PC-3 (cell line): ENCODE measurements at regions not wholly inside any gene's neighbourhood (a gene's known extent, or its start where the extent isn't known, plus 50 kb on each side); places are given as distances from the start of the nearest gene placed in this dataset.

Experiments
- ATAC-seq: fragments of 200-7000 bp; cut with Tn5 transposase; 2 replicates; pipeline ENCODE4 v1.9.1; 2020; ENCODE audit warnings: mild to moderate bottlenecking, moderate library complexity
- BruUV-seq: library from RNA; stranded (reverse); fragments of 400-500 nt; replicated peaks from 2 replicates; lab custom pipeline; 2021; lab: Mats Ljungman, UMichigan
- CTCF ChIA-PET: fragments of 300-600 bp; sonication (Branson Sonifier 250); formaldehyde crosslinking; loops from one replicate; lab custom pipeline; 2022; ENCODE audit warnings: antibody characterized with exemption; lab: Charles Lee
- POLR2A ChIA-PET: fragments of 300-600 bp; sonication (Branson Sonifier 250); formaldehyde crosslinking; loops from one replicate; lab custom pipeline; 2022; ENCODE audit warnings: antibody characterized with exemption; ENCODE audit not compliant: unreplicated experiment; lab: Charles Lee
- DNase-seq: peaks from one replicate; pipeline ENCODE4 v3.0.0-alpha.2; 2015
- H2AFZ ChIP-seq: fragments of 300-600 bp; sonication (generic); 2 replicates; pipeline ENCODE4 v1.6.0; 2016; ENCODE audit warnings: antibody characterized with exemption, low read length
- H3F3A ChIP-seq: fragments of 300-600 bp; sonication (generic); one replicate; pipeline ENCODE4 v1.6.0; 2017; ENCODE audit warnings: antibody characterized with exemption, low read length, control low read depth, mild to moderate bottlenecking; ENCODE audit not compliant: unreplicated experiment
- H3K27ac ChIP-seq: fragments of 300-600 bp; sonication (generic); 2 replicates; pipeline ENCODE4 v1.5.1; 2016; ENCODE audit warnings: mild to moderate bottlenecking, low read length
- H3K27me3 ChIP-seq: fragments of 300-600 bp; sonication (generic); 2 replicates; pipeline ENCODE4 v1.6.1; 2016; ENCODE audit warnings: low read length, mixed read lengths
- H3K36me3 ChIP-seq: fragments of 300-600 bp; sonication (generic); 2 replicates; pipeline ENCODE4 v1.6.1; 2016; ENCODE audit warnings: low read depth, mixed run types, low read length, mixed read lengths
- H3K4me1 ChIP-seq: fragments of 300-600 bp; sonication (generic); 2 replicates; pipeline ENCODE4 v1.5.1; 2016; ENCODE audit warnings: low read length; ENCODE audit not compliant: insufficient read depth
- H3K4me2 ChIP-seq: fragments of 300-600 bp; sonication (generic); 2 replicates; pipeline ENCODE4 v1.6.0; 2016; ENCODE audit warnings: low read length
- H3K4me3 ChIP-seq: fragments of 300-600 bp; sonication (generic); 2 replicates; pipeline ENCODE4 v1.5.1; 2016; ENCODE audit warnings: mild to moderate bottlenecking, low read length, mixed read lengths
- H3K79me2 ChIP-seq: fragments of 300-600 bp; sonication (generic); 2 replicates; pipeline ENCODE4 v1.6.1; 2017; ENCODE audit warnings: low read length, mixed read lengths
- H3K9ac ChIP-seq: fragments of 300-600 bp; sonication (generic); 2 replicates; pipeline ENCODE4 v1.6.0; 2016; ENCODE audit warnings: mild to moderate bottlenecking, low read length
- H3K9me2 ChIP-seq: fragments of 300-600 bp; sonication (generic); replicated peaks from 2 replicates; pipeline ENCODE4 v1.6.1; 2016; ENCODE audit warnings: mixed run types, low read length, mixed read lengths
- H3K9me3 ChIP-seq: fragments of 300-600 bp; sonication (generic); 2 replicates; pipeline ENCODE4 v1.6.1; 2016; ENCODE audit warnings: low read length, mixed read lengths
- H4K20me1 ChIP-seq: fragments of 300-600 bp; sonication (generic); 2 replicates; pipeline ENCODE4 v1.6.1; 2016; ENCODE audit warnings: low read length, mixed read lengths
- EZH2 ChIP-seq: fragments of 300-600 bp; sonication (generic); IDR thresholded peaks from one replicate; pipeline ENCODE4 v1.6.1; 2017; ENCODE audit warnings: antibody characterized with exemption, mild to moderate bottlenecking, low read length; ENCODE audit not compliant: unreplicated experiment
- EZH2phosphoT487 ChIP-seq: fragments of 300-600 bp; sonication (generic); IDR thresholded peaks from 2 replicates; pipeline ENCODE4 v1.6.1; 2018; ENCODE audit warnings: mild to moderate bottlenecking, antibody characterized with exemption, low read length, borderline replicate concordance
- intact Hi-C: fragments of 100-400 bp; cut with micrococcal nuclease; formaldehyde crosslinking; loops from 2 replicates; pipeline ENCODE4 v1.9.0; 2023
- TF ChIP-seq, protein P1 (sequence below): fragments of 300-600 bp; sonication (generic); conservative IDR thresholded peaks from 2 replicates; pipeline ENCODE4 v1.5.1; 2017; ENCODE audit warnings: antibody characterized with exemption, low read depth, mild to moderate bottlenecking, low read length

DNA sequence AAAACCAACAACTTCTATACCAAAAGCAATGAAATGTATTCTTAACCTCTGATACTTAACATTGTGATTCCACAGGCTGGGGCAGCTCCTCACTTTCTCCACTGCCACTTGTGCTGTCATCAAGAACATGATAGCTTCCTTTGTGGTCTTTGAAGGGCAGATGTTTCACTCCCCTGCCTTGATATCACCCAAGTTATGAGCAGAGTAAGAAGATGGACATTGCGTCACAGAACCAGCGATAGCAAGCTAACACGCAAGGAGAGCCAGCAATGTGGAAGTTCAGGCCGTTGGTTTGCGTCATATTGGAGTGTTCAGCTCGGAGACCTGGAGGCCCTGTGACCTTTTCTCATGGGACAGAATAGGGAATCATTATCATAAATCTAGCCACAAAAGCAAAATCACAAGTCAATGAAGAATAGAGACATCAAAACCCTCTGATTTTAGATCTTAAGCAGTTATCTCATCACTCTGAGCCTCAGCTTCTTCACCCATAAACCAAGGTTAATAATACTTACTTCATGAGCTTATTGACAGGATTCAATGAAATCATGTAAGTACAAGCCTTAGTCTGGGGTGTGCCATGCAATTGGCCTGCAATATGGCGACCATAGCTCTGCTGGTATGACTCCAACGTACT, 183.8 kb upstream of the THBS1 start:
- Histone ChIP-seq H2AFZ (no peak overlapping the region), H3K36me3 (no peaks in the 10 kb centered on the region), H3K4me1 (peaks cover 11% of the 10 kb centered on the region), H3K9me3 (no peaks in the 10 kb centered on the region), H3K79me2 (no peaks in the 10 kb centered on the region), H3F3A (no peaks in the 10 kb centered on the region), H3K4me3 (no peak overlapping the region), H3K9ac (no peak overlapping the region), H3K27ac (no peak overlapping the region), H3K27me3 (no peaks in the 10 kb centered on the region), H4K20me1 (no peaks in the 10 kb centered on the region), H3K9me2 (no peaks in the 10 kb centered on the region), H3K4me2 (no peak overlapping the region)
- BruUV-seq, result no TSS peak
- ATAC-seq (no peak), DNase-seq (no peak)
- CTCF ChIA-PET, result no interaction called here
- POLR2A ChIA-PET, result interaction anchor here (0.6 kb wide), 1 partner anchor 1110 kb away, joined by 3 read pairs; no protein-coding TSS in a partner anchor
- TF ChIP-seq EZH2 (no peak), EZH2phosphoT487 (no peak)
- TF ChIP-seq, protein P1, sequence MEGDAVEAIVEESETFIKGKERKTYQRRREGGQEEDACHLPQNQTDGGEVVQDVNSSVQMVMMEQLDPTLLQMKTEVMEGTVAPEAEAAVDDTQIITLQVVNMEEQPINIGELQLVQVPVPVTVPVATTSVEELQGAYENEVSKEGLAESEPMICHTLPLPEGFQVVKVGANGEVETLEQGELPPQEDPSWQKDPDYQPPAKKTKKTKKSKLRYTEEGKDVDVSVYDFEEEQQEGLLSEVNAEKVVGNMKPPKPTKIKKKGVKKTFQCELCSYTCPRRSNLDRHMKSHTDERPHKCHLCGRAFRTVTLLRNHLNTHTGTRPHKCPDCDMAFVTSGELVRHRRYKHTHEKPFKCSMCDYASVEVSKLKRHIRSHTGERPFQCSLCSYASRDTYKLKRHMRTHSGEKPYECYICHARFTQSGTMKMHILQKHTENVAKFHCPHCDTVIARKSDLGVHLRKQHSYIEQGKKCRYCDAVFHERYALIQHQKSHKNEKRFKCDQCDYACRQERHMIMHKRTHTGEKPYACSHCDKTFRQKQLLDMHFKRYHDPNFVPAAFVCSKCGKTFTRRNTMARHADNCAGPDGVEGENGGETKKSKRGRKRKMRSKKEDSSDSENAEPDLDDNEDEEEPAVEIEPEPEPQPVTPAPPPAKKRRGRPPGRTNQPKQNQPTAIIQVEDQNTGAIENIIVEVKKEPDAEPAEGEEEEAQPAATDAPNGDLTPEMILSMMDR, result no peak
- intact Hi-C loops, result no loop called here

GRCh38 chr15:39397883-39398282, 183.0 kb upstream of the THBS1 start:
- BruUV-seq, result no TSS peak

DNA sequence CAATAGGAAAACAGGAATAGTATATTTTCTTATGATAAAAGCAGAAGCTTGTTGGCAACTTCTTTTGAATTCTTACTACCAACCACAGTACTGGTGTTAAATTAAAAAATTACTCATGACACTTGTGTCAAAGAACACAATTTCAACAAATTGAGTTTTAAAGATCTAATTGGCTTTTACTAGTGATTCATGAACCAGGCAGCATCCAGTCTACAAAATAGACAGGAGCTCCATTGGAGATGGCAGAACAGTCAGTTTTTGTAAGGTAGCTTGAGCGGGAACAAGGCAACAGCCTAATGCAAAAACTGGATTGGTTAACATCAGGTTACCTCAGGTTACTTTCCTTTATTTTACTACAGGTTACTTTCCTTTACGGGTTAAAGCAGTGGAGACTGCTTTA, 181.3 kb upstream of the THBS1 start:
- no peak for ATAC-seq
- BruUV-seq, result no TSS peak
- Histone ChIP-seq H3K4me2 (no peak overlapping the region), H3K9me3 (no peaks in the 10 kb centered on the region), H3K27ac (no peak overlapping the region), H3K4me3 (no peak overlapping the region), H3K27me3 (no peaks in the 10 kb centered on the region), H3K9ac (no peak overlapping the region), H2AFZ (no peak overlapping the region), H3K4me1 (peaks cover 18% of the 10 kb centered on the region), H3K9me2 (no peaks in the 10 kb centered on the region), H3K79me2 (no peaks in the 10 kb centered on the region), H4K20me1 (no peaks in the 10 kb centered on the region), H3F3A (no peaks in the 10 kb centered on the region), H3K36me3 (no peaks in the 10 kb centered on the region)
- no peak for TF ChIP-seq EZH2phosphoT487
- TF ChIP-seq, protein P1, result no peak
- no peak for TF ChIP-seq EZH2
- DNase-seq, result no peak
- intact Hi-C loops, result no loop called here
- ChIA-PET POLR2A (no interaction called here), CTCF (no interaction called here)

More at GRCh38 chr15:39397883-39398282, 183.0 kb upstream of the THBS1 start:
- Histone ChIP-seq H3K4me3 (no peak overlapping the region), H3K79me2 (no peaks in the 10 kb centered on the region), H3K9me2 (no peaks in the 10 kb centered on the region), H3K27ac (no peak overlapping the region), H3K9ac (no peak overlapping the region), H3K4me2 (no peak overlapping the region), H4K20me1 (no peaks in the 10 kb centered on the region), H3K27me3 (no peaks in the 10 kb centered on the region), H3K36me3 (no peaks in the 10 kb centered on the region), H3K9me3 (no peaks in the 10 kb centered on the region), H2AFZ (no peak overlapping the region), H3K4me1 (peaks cover 12% of the 10 kb centered on the region), H3F3A (no peaks in the 10 kb centered on the region)
- TF ChIP-seq, protein P1, result no peak
- DNase-seq (no peak), ATAC-seq (no peak)
- intact Hi-C loops, result no loop called here
- POLR2A ChIA-PET, result no interaction called here
- CTCF ChIA-PET, result no interaction called here
